ENCODE measurements at regions not wholly inside any gene's neighbourhood (a gene's known extent, or its start where the extent isn't known, plus 50 kb on each side); places are given as distances from the start of the nearest gene placed in this dataset.

- TF ChIP-seq CTCF (IDR thresholded peaks at IDR 0.05): no peak
- TF ChIP-seq EZH2 (IDR thresholded peaks at IDR 0.05; ENCODE audit: borderline replicate concordance, insufficient read depth, low read depth, low read length, poor library complexity, severe bottlenecking): no peak
Observed at GRCh38 chr5:164132358-164132757, 626.9 kb downstream of the MAT2B start.
